ENCODE measurements at regions not wholly inside any gene's neighbourhood (a gene's known extent, or its start where the extent isn't known, plus 50 kb on each side); places are given as distances from the start of the nearest gene placed in this dataset.
"Not testable (repeated sequence)": the region's sequence is repeated elsewhere in the genome, so short reads cannot be mapped to it uniquely, and the experiment has no call there.

DNA sequence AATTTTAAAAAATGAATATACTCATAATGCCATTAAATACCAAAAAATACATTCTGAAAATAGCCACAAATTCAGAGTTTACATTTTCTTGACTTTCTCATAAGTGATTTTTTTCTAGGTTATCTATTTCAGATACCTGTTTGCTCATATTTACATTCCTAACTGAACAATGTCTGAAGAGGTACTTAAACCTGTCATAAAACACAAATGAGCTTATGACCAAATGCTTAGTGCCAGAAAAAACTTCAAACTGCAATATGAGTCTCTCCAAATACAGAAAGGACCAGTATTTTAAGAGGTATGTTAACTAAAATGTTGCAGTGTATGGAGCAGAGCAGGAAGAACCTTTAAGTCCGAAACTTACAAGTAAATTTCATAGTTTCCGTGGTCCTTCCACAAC is 101.7 kb upstream of the FAN1 start:
- not testable (repeated sequence) for TF ChIP-seq POLR2AphosphoS5 (IDR thresholded peaks at IDR 0.05; ENCODE audit: low read depth, low read length); TAF1 (IDR thresholded peaks at IDR 0.05; ENCODE audit: borderline replicate concordance, low read depth, low read length); POLR2A (IDR thresholded peaks at IDR 0.05; ENCODE audit: low read depth, low read length)
